GM18909 (cell line): ENCODE measurements at regions not wholly inside any gene's neighbourhood (a gene's known extent, or its start where the extent isn't known, plus 50 kb on each side); places are given as distances from the start of the nearest gene placed in this dataset.
"Not testable (repeated sequence)": the region's sequence is repeated elsewhere in the genome, so short reads cannot be mapped to it uniquely, and the experiment has no call there.

Experiments used
- ATAC-seq: cut with Tn5 transposase; IDR thresholded peaks from one replicate; pipeline ENCODE4 v1.9.1; 2021; ENCODE audit warnings: mild to moderate bottlenecking; ENCODE audit not compliant: unreplicated experiment, poor library complexity

GRCh38 chr3:130800829-130801228 is 54.2 kb upstream of the PIK3R4 start:
- ATAC-seq: no peak

- ATAC-seq: no peak
These were observed 54.8 kb upstream of the PIK3R4 start for GRCh38 chr3:130801473-130801872.

GRCh38 chr3:130811557-130811956 is 64.9 kb upstream of the PIK3R4 start:
- no peak for ATAC-seq

GRCh38 chr3:130814691-130815472 is 68.3 kb upstream of the PIK3R4 start:
- no peak for ATAC-seq

GRCh38 chr3:130816561-130817445 is 70.2 kb upstream of the PIK3R4 start:
- no peak for ATAC-seq

GRCh38 chr3:130818066-130818465 is 71.4 kb upstream of the PIK3R4 start:
- not testable (repeated sequence) for ATAC-seq

- no peak for ATAC-seq
These were observed 72.9 kb upstream of the ATP2C1 start for GRCh38 chr3:130820976-130821375.

- ATAC-seq: no peak
These were observed 72.1 kb upstream of the ATP2C1 start for GRCh38 chr3:130821806-130822205.

GRCh38 chr3:130823241-130823884 is 70.5 kb upstream of the ATP2C1 start:
- no peak for ATAC-seq

GRCh38 chr3:130823996-130824395 is 69.9 kb upstream of the ATP2C1 start:
- ATAC-seq: no peak

GRCh38 chr3:130825762-130826299 is 68.1 kb upstream of the ATP2C1 start:
- ATAC-seq: no peak

GRCh38 chr3:130826516-130827182 is 67.2 kb upstream of the ATP2C1 start:
- ATAC-seq: no peak

- ATAC-seq: no peak
These were observed 66.4 kb upstream of the ATP2C1 start for GRCh38 chr3:130827486-130827885.

GRCh38 chr3:130828948-130829947 is 64.6 kb upstream of the ATP2C1 start:
- no peak for ATAC-seq

- no peak for ATAC-seq
These were observed 62.0 kb upstream of the ATP2C1 start for GRCh38 chr3:130831719-130832400.

- not testable (repeated sequence) for ATAC-seq
These were observed 61.5 kb upstream of the ATP2C1 start for GRCh38 chr3:130832401-130832746.

GRCh38 chr3:130834476-130834875 is 59.4 kb upstream of the ATP2C1 start:
- no peak for ATAC-seq

GRCh38 chr3:130835483-130835882 is 58.4 kb upstream of the ATP2C1 start:
- ATAC-seq: no peak
